Peyer's patch (tissue), 4 donors: ENCODE measurements at regions not wholly inside any gene's neighbourhood (a gene's known extent, or its start where the extent isn't known, plus 50 kb on each side); places are given as distances from the start of the nearest gene placed in this dataset.

ENCODE experiments used
- DNase-seq, 3 donors: peaks; one replicate each; pipeline ENCODE4 v3.0.0-alpha.2; 2017 to 2019
- H3K27ac ChIP-seq, 4 donors: fragments of 200-600 bp; sonication (generic); one replicate each; pipeline ENCODE4 v1.5.1; 2016 to 2019
- H3K27me3 ChIP-seq, 2 donors: fragments of 200-600 bp; sonication (generic); one replicate each; pipeline ENCODE4 v1.5.1; 2019
- H3K36me3 ChIP-seq, 3 donors: fragments of 200-600 bp; sonication (generic); one replicate each; pipeline ENCODE4 v1.5.1; 2016 to 2019
- H3K4me1 ChIP-seq, 4 donors: fragments of 200-600 bp; sonication (generic); one replicate each; pipeline ENCODE4 v1.5.1; 2016 to 2019
- H3K4me3 ChIP-seq, 4 donors: fragments of 200-600 bp; sonication (generic); 1 replicate in 3 of 4; 2 replicates in 1 of 4; pipeline ENCODE4 v1.5.1; 2016 to 2019; ENCODE audit warnings: mild to moderate bottlenecking in 1 of 4
- H3K9me3 ChIP-seq, 4 donors: fragments of 200-600 bp; sonication (generic); one replicate each; pipeline ENCODE4 v1.5.1; 2016 to 2019; ENCODE audit warnings: mild to moderate bottlenecking in 1 of 4
- CTCF ChIP-seq, 6 experiments: fragments of 450-650 bp in 4 of 6; fragments of 200-600 bp in 2 of 6; sonication (generic) in 1 of 6; IDR thresholded peaks; one replicate each; pipeline ENCODE4 v1.5.1; 2017 to 2019; ENCODE audit warnings: antibody characterized with exemption in 6 of 6, mild to moderate bottlenecking in 3 of 6, moderate library complexity in 1 of 6
- POLR2A ChIP-seq, 2 donors: fragments of 450-650 bp; IDR thresholded peaks; one replicate each; pipeline ENCODE4 v1.5.1; 2017; ENCODE audit warnings: antibody characterized with exemption in 2 of 2, mild to moderate bottlenecking in 2 of 2, moderate library complexity in 2 of 2

- no peaks in the 10 kb centered on the region for H3K9me3 ChIP-seq
- DNase-seq, result no peak
- H3K4me3 ChIP-seq, result no peak overlapping the region
- no peak for TF ChIP-seq POLR2A (IDR thresholded peaks at IDR 0.05)
- no peak for TF ChIP-seq CTCF (IDR thresholded peaks at IDR 0.05)
- no peaks in the 10 kb centered on the region for H3K27me3 ChIP-seq
- no peaks in the 10 kb centered on the region for H3K36me3 ChIP-seq
- no peak overlapping the region for H3K27ac ChIP-seq
- H3K4me1 ChIP-seq, result no peaks in the 10 kb centered on the region
Observed at GRCh38 chr2:118699447-118700175, 147.8 kb downstream of the EN1 start.

GRCh38 chr2:118698564-118698963, 148.9 kb downstream of the EN1 start:
- H3K27me3 ChIP-seq, result no peaks in the 10 kb centered on the region
- TF ChIP-seq POLR2A (IDR thresholded peaks at IDR 0.05) (no peak), CTCF (IDR thresholded peaks at IDR 0.05) (no peak)
- H3K4me3 ChIP-seq, result no peak overlapping the region
- no peaks in the 10 kb centered on the region for H3K4me1 ChIP-seq
- H3K9me3 ChIP-seq, result no peaks in the 10 kb centered on the region
- no peaks in the 10 kb centered on the region for H3K36me3 ChIP-seq
- H3K27ac ChIP-seq, result no peak overlapping the region
- DNase-seq, result no peak

- Histone ChIP-seq H3K36me3 (no peaks in the 10 kb centered on the region), H3K27me3 (no peaks in the 10 kb centered on the region), H3K4me3 (no peak overlapping the region), H3K27ac (no peak overlapping the region), H3K4me1 (no peaks in the 10 kb centered on the region), H3K9me3 (no peaks in the 10 kb centered on the region)
- no peak for DNase-seq
- TF ChIP-seq POLR2A (IDR thresholded peaks at IDR 0.05) (no peak), CTCF (IDR thresholded peaks at IDR 0.05) (no peak)
Observed at GRCh38 chr2:118697781-118698180, 149.7 kb downstream of the EN1 start.

- TF ChIP-seq POLR2A (IDR thresholded peaks at IDR 0.05), result no peak
- no peak for TF ChIP-seq CTCF (IDR thresholded peaks at IDR 0.05)
- no peaks in the 10 kb centered on the region for H3K36me3 ChIP-seq
- no peaks in the 10 kb centered on the region for H3K4me1 ChIP-seq
- H3K27ac ChIP-seq, result no peak overlapping the region
- no peaks in the 10 kb centered on the region for H3K9me3 ChIP-seq
- DNase-seq, result no peak
- no peaks in the 10 kb centered on the region for H3K27me3 ChIP-seq
- H3K4me3 ChIP-seq, result no peak overlapping the region
Observed at GRCh38 chr2:118696786-118697465, 150.5 kb downstream of the EN1 start.

- Histone ChIP-seq H3K27ac (no peak overlapping the region), H3K36me3 (no peaks in the 10 kb centered on the region), H3K9me3 (no peaks in the 10 kb centered on the region), H3K27me3 (no peaks in the 10 kb centered on the region), H3K4me1 (no peaks in the 10 kb centered on the region), H3K4me3 (no peak overlapping the region)
- TF ChIP-seq CTCF (IDR thresholded peaks at IDR 0.05) (no peak), POLR2A (IDR thresholded peaks at IDR 0.05) (no peak)
- no peak for DNase-seq
Observed at GRCh38 chr2:118693287-118693822, 154.1 kb downstream of the EN1 start.
